Stomach (tissue), 4 donors: ENCODE measurements at regions not wholly inside any gene's neighbourhood (a gene's known extent, or its start where the extent isn't known, plus 50 kb on each side); places are given as distances from the start of the nearest gene placed in this dataset.

Experiments used
- CTCF ChIP-seq, 7 experiments: fragments of 450-650 bp in 4 of 7; fragments of 200-600 bp in 3 of 7; sonication (generic) in 3 of 7; IDR thresholded peaks; one replicate each; pipeline ENCODE4 v1.5.1; 2016 to 2019; ENCODE audit warnings: antibody characterized with exemption in 7 of 7, control low read depth in 2 of 7, mild to moderate bottlenecking in 1 of 7
- POLR2A ChIP-seq, 4 donors: fragments of 450-650 bp; IDR thresholded peaks; one replicate each; pipeline ENCODE4 v1.6.1; 2016; ENCODE audit warnings: antibody characterized with exemption in 4 of 4, control low read depth in 2 of 4, mild to moderate bottlenecking in 1 of 4, moderate library complexity in 1 of 4
- POLR2AphosphoS5 ChIP-seq, 3 donors: sonication (generic); formaldehyde crosslinking; IDR thresholded peaks; one replicate each; pipeline ENCODE4 v1.6.1; 2016; ENCODE audit warnings: antibody characterized with exemption in 3 of 3

- TF ChIP-seq POLR2A (IDR thresholded peaks at IDR 0.05) (no peak), POLR2AphosphoS5 (IDR thresholded peaks at IDR 0.05) (no peak), CTCF (IDR thresholded peaks at IDR 0.05) (no peak)
Measured at GRCh38 chr1:104946558-104947210, 1197.0 kb downstream of the AMY1C start.
